ENCODE measurements at regions not wholly inside any gene's neighbourhood (a gene's known extent, or its start where the extent isn't known, plus 50 kb on each side); places are given as distances from the start of the nearest gene placed in this dataset.

DNA sequence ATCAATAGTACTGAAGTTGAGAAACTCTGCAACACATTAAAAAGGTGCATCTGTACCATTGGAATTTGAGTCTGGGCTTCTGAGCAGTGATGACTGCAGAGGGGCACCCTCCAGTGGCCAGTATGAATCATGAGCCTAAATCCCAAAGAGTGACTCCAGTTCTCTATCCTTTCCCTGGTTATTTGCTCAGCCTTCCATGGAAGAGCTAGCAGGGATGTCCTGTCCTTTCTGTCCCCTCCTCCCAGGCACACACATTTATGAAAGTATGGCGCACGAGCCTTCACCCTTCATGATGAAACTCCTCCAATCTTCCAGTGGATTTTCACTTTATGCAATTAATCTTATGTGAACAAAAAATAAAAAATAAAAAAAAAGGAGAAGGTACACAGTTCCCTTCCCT is 81.0 kb downstream of the ESM1 start:
- no peak for ATAC-seq
- WGBS, 2 donors (ENCODE audit: low coverage in 1 of 2), result 67 to 83% methylated on average over 2 of the region's 2 CpGs
- peaks cover 0 to 5% (median 2%) of the 10 kb centered on the region in 3 donors for H3K4me1 ChIP-seq
- peak in 1 of 4 experiments; percentile 18 for TF ChIP-seq CTCF (IDR thresholded peaks at IDR 0.05)
- TF ChIP-seq EP300 (IDR thresholded peaks at IDR 0.05), result no peak
- TF ChIP-seq POLR2AphosphoS5 (IDR thresholded peaks at IDR 0.05), result no peak
- TF ChIP-seq POLR2A (IDR thresholded peaks at IDR 0.05), result no peak
- no peaks in the 10 kb centered on the region for H3K36me3 ChIP-seq
- H3K9me3 ChIP-seq, result no peaks in the 10 kb centered on the region
- H3K27me3 ChIP-seq, result peaks cover 23% of the 10 kb centered on the region
- no peak overlapping the region for H3K27ac ChIP-seq
- no peak overlapping the region for H3K4me3 ChIP-seq

DNA sequence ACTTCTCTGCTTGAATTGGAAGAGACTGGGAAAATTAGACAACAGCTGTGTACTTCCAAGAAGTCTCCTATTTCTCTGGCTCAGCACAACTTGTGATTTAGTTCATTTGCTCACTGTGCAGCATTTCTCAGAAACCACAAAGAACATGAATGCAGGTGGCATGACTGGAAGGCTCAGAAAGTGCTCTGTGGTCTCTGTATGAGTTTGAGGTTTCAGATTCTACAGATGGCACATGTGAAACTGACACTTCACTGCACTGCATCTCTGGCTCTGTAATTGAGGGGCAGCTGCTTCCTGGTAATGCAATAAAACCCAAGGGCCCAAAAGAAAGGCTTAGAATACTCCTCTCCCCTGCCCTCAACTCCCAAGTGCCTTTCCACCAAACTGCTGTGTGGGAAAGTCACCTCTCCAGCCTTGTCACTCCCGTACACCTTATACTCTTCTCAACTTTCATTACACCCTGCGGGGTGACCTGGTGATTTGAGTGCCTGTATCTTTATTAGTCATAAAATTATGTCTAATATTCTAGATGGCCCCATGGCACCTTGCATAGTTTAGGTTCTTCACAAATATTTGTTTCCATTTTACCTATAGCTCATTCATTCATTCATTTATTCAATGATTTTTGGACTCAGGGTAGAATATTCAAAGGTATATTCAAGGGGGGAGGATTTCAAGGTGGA is 82.5 kb downstream of the ESM1 start:
- peaks cover 18% of the 10 kb centered on the region for H3K27me3 ChIP-seq
- no peaks in the 10 kb centered on the region for H3K36me3 ChIP-seq
- WGBS, 2 donors (ENCODE audit: low coverage in 1 of 2), result 80 to 84% methylated on average over 2 of the region's 2 CpGs
- TF ChIP-seq EP300 (IDR thresholded peaks at IDR 0.05) (no peak), POLR2AphosphoS5 (IDR thresholded peaks at IDR 0.05) (peak; percentile 33)
- no peaks in the 10 kb centered on the region for H3K9me3 ChIP-seq
- peaks cover 0 to 5% (median 2%) of the 10 kb centered on the region in 3 donors for H3K4me1 ChIP-seq
- H3K4me3 ChIP-seq, result no peak overlapping the region
- no peak for ATAC-seq
- peak overlapping the region in 1 of 4 donors; percentile 9 for H3K27ac ChIP-seq

DNA sequence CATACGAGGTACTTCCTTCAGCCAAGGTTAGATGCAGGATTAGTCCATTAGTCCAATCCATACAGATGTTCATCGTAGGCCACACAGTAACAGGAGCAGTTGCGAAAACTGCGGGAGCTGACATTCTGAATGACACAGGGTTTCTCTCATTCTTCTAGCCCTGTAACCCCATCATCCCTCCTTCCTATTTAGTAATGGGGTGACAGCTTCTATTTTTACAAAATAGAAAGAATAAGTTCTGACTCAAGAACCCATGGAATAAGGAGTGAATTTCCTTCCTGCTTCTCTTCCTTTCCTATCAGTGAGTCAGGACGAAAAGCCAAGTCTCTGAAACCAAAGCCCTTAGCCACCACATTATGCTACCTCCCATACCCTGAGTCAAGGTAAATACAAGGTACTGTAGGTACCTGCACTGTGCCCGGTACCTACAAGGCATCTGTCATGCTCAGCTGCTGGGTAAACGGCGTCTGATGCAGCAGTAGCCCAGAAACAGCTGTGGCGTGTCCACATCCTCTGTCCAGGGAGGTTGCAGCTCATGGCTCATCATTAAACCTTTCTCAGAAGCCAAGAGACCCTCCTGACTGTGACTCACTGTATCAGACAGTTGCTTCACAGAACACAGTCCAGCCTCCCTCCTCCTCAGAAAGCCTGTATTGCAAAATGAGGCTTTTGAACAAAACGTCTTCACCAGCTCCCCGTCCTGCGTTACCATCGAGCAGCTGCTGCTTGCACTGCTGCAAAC is 84.2 kb downstream of the ESM1 start:
- H3K9me3 ChIP-seq, result no peaks in the 10 kb centered on the region
- no peak overlapping the region for H3K4me3 ChIP-seq
- TF ChIP-seq CTCF (IDR thresholded peaks at IDR 0.05), result no peak
- no peak for TF ChIP-seq EP300 (IDR thresholded peaks at IDR 0.05)
- peak; percentile 45 for TF ChIP-seq POLR2AphosphoS5 (IDR thresholded peaks at IDR 0.05)
- TF ChIP-seq POLR2A (IDR thresholded peaks at IDR 0.05), result no peak
- WGBS, 2 donors (ENCODE audit: low coverage in 1 of 2), result 48 to 60% methylated on average over 7 to 12 of the region's 13 CpGs
- H3K4me1 ChIP-seq, result peaks cover 0 to 5% (median 2%) of the 10 kb centered on the region in 3 donors
- peaks cover 23% of the 10 kb centered on the region for H3K27me3 ChIP-seq
- H3K27ac ChIP-seq, result peak overlapping the region in 2 of 4 donors; percentile 46 to 53
- H3K36me3 ChIP-seq, result no peaks in the 10 kb centered on the region
- peak; percentile 96 for ATAC-seq

GRCh38 chr5:54897001-54897400 is 88.4 kb downstream of the ESM1 start:
- Histone ChIP-seq H3K36me3 (no peaks in the 10 kb centered on the region), H3K4me1 (peaks cover 0 to 4% (median 2%) of the 10 kb centered on the region in 3 donors), H3K27me3 (peaks cover 23% of the 10 kb centered on the region), H3K27ac (no peak overlapping the region), H3K4me3 (no peak overlapping the region), H3K9me3 (no peaks in the 10 kb centered on the region)
- WGBS, 2 donors (ENCODE audit: low coverage in 1 of 2), result 94 to 97% methylated on average over 10 of the region's 10 CpGs
- no peak for ATAC-seq
- TF ChIP-seq EP300 (IDR thresholded peaks at IDR 0.05) (no peak), POLR2AphosphoS5 (IDR thresholded peaks at IDR 0.05) (no peak), CTCF (IDR thresholded peaks at IDR 0.05) (no peak), POLR2A (IDR thresholded peaks at IDR 0.05) (no peak)

- Histone ChIP-seq H3K27ac (no peak overlapping the region), H3K36me3 (no peaks in the 10 kb centered on the region), H3K9me3 (no peaks in the 10 kb centered on the region), H3K27me3 (peaks cover 15% of the 10 kb centered on the region), H3K4me3 (no peak overlapping the region), H3K4me1 (no peaks in the 10 kb centered on the region)
- no peak for TF ChIP-seq POLR2A (IDR thresholded peaks at IDR 0.05)
- TF ChIP-seq CTCF (IDR thresholded peaks at IDR 0.05), result peak in 3 of 4 experiments; percentile 19 to 44 (median 35)
- 27 to 28% methylated on average over 6 of the region's 6 CpGs for WGBS, 2 donors (ENCODE audit: low coverage in 1 of 2)
- ATAC-seq, result peak; percentile 57
These were observed 89.5 kb downstream of the ESM1 start for GRCh38 chr5:54895816-54896341.
